ENCODE measurements at regions not wholly inside any gene's neighbourhood (a gene's known extent, or its start where the extent isn't known, plus 50 kb on each side); places are given as distances from the start of the nearest gene placed in this dataset.

- TF ChIP-seq CTCF (IDR thresholded peaks at IDR 0.05; ENCODE audit: low read depth, low read length) (no peak), POLR2A (IDR thresholded peaks at IDR 0.05; ENCODE audit: extremely low read depth, insufficient read length) (no peak), MAX (IDR thresholded peaks at IDR 0.05; ENCODE audit: low read depth, low read length) (no peak), MYC (IDR thresholded peaks at IDR 0.05; ENCODE audit: low read depth, low read length) (no peak)
These were observed 49.8 kb upstream of the ZCCHC14 start for GRCh38 chr16:87542531-87543102.

All from NB4 (cell line).